H1 (cell line): ENCODE measurements at regions not wholly inside any gene's neighbourhood (a gene's known extent, or its start where the extent isn't known, plus 50 kb on each side); places are given as distances from the start of the nearest gene placed in this dataset.

Experiments used
- CTCF ChIA-PET: fragments of 300-600 bp; sonication (Branson Sonifier 250); formaldehyde crosslinking; loops from one replicate; lab custom pipeline; 2021; ENCODE audit not compliant: partially characterized antibody; lab: Charles Lee
- POLR2A ChIA-PET: fragments of 300-600 bp; sonication (Branson Sonifier 250); formaldehyde crosslinking; loops from one replicate; lab custom pipeline; 2021; ENCODE audit warnings: inconsistent platforms; ENCODE audit not compliant: partially characterized antibody; lab: Charles Lee
- DNase-seq, 2 experiments: peaks; one replicate each; pipeline versions ENCODE4 v3.0.0 to v3.0.0-alpha.2; 2010 to 2022; ENCODE audit warnings: low spot score in 2 of 2, low read depth in 1 of 2, mixed read lengths in 1 of 2
- FAIRE-seq: peaks from 2 replicates; lab custom pipeline; 2011; peaks lifted over from hg19 to GRCh38; lab: Jason Lieb, UNC
- H2AFZ ChIP-seq: 2 replicates; pipeline ENCODE4 v1.8.1; 2012; ENCODE audit warnings: low read length, inconsistent platforms
- H2AK5ac ChIP-seq: 2 replicates; pipeline ENCODE4 v1.6.1; 2013; ENCODE audit warnings: low read depth, low read length
- H2BK120ac ChIP-seq: replicated peaks from 2 replicates; pipeline ENCODE3; 2013; ENCODE audit warnings: low read depth, low read length, inconsistent platforms
- H2BK12ac ChIP-seq: 2 replicates; pipeline ENCODE4 v1.6.1; 2013; ENCODE audit warnings: low read depth, low read length
- H2BK15ac ChIP-seq: 2 replicates; pipeline ENCODE4 v1.6.1; 2013; ENCODE audit warnings: low read length
- H2BK20ac ChIP-seq: 2 replicates; pipeline ENCODE4 v1.6.1; 2013; ENCODE audit warnings: low read length
- H2BK5ac ChIP-seq: 2 replicates; pipeline ENCODE4 v1.6.1; 2013; ENCODE audit warnings: low read depth, low read length
- H3K14ac ChIP-seq: 2 replicates; pipeline ENCODE4 v1.6.1; 2013; ENCODE audit warnings: inconsistent platforms; ENCODE audit not compliant: insufficient read length
- H3K18ac ChIP-seq: 2 replicates; pipeline ENCODE4 v1.6.1; 2013; ENCODE audit warnings: low read length; ENCODE audit errors: extremely low read depth
- H3K23ac ChIP-seq: 2 replicates; pipeline ENCODE4 v1.6.1; 2013; ENCODE audit warnings: inconsistent platforms; ENCODE audit not compliant: insufficient read length
- H3K23me2 ChIP-seq: 2 replicates; pipeline ENCODE4 v1.6.1; 2013; ENCODE audit warnings: low read depth, low read length
- H3K27ac ChIP-seq: 2 replicates; pipeline ENCODE4 v1.6.1; 2011; ENCODE audit warnings: low read depth, low read length, inconsistent platforms
- H3K27me3 ChIP-seq, 4 experiments: replicated peaks in 1 of 4; 1 replicate in 1 of 4; 2 replicates in 3 of 4; pipeline versions ENCODE4 v1.6.1 to v1.8.1; 2011 to 2013; ENCODE audit warnings: low read length in 3 of 4, mild to moderate bottlenecking in 3 of 4, inconsistent platforms in 2 of 4, mixed read lengths in 2 of 4, moderate library complexity in 1 of 4; ENCODE audit not compliant: control insufficient read depth in 3 of 4, insufficient read depth in 3 of 4; ENCODE audit errors: extremely low read depth in 1 of 4
- H3K36me3 ChIP-seq, 4 experiments: 2 replicates each; pipeline versions ENCODE4 v1.6.1 to v1.8.1; 2011 to 2013; ENCODE audit warnings: mild to moderate bottlenecking in 4 of 4, low read length in 3 of 4, moderate library complexity in 2 of 4, control low read depth in 1 of 4, inconsistent platforms in 1 of 4; ENCODE audit not compliant: insufficient read depth in 4 of 4, control insufficient read depth in 2 of 4
- H3K4ac ChIP-seq: replicated peaks from 2 replicates; pipeline ENCODE3; 2013; ENCODE audit warnings: low read length, low read depth, mixed read lengths, inconsistent platforms; ENCODE audit not compliant: insufficient read length
- H3K4me1 ChIP-seq, 4 experiments: replicated peaks in 1 of 4; 1 replicate in 1 of 4; 2 replicates in 3 of 4; pipeline versions ENCODE4 v1.6.1 to v1.8.1; 2011 to 2013; ENCODE audit warnings: low read length in 3 of 4, inconsistent platforms in 2 of 4, mixed read lengths in 1 of 4; ENCODE audit not compliant: insufficient read depth in 4 of 4, control insufficient read depth in 3 of 4
- H3K4me2 ChIP-seq, 2 experiments: 2 replicates each; pipeline versions ENCODE4 v1.6.1 to v1.8.1; 2011 to 2013; ENCODE audit warnings: low read depth in 2 of 2, low read length in 2 of 2, control low read depth in 1 of 2, inconsistent platforms in 1 of 2, mild to moderate bottlenecking in 1 of 2; ENCODE audit not compliant: insufficient read depth in 1 of 2
- H3K4me3 ChIP-seq, 4 experiments: fragments of 200-600, 300-600 bp in 1 of 4; sonication (generic), shearing (Covaris generic), sonication (Bioruptor Twin) in 1 of 4; 2 replicates each; pipeline versions ENCODE4 v1.5.1 to v1.8.1; 2011 to 2016; ENCODE audit warnings: low read length in 4 of 4, low read depth in 3 of 4, control low read depth in 2 of 4, inconsistent platforms in 2 of 4, mild to moderate bottlenecking in 2 of 4, mixed read lengths in 1 of 4, moderate library complexity in 1 of 4; ENCODE audit not compliant: insufficient read depth in 2 of 4; ENCODE audit errors: extremely low read depth in 1 of 4
- H3K56ac ChIP-seq: replicated peaks from 2 replicates; pipeline ENCODE3; 2013; ENCODE audit warnings: low read depth, mild to moderate bottlenecking, mixed read lengths, low read length, inconsistent platforms; ENCODE audit not compliant: insufficient read length
- H3K79me1 ChIP-seq: 2 replicates; pipeline ENCODE4 v1.6.1; 2013; ENCODE audit warnings: low read depth, low read length, control low read depth
- H3K79me2 ChIP-seq, 2 experiments: 2 replicates each; pipeline versions ENCODE4 v1.6.1 to v1.8.1; 2012 to 2013; ENCODE audit warnings: low read length in 2 of 2, mild to moderate bottlenecking in 2 of 2, inconsistent platforms in 1 of 2; ENCODE audit not compliant: insufficient read depth in 2 of 2, control insufficient read depth in 1 of 2
- H3K9ac ChIP-seq, 4 experiments: replicated peaks in 1 of 4; 1 replicate in 1 of 4; 2 replicates in 3 of 4; pipeline versions ENCODE4 v1.6.1 to v1.8.1; 2011 to 2013; ENCODE audit warnings: low read depth in 3 of 4, low read length in 3 of 4, control low read depth in 2 of 4, mild to moderate bottlenecking in 2 of 4, moderate library complexity in 2 of 4, inconsistent platforms in 1 of 4; ENCODE audit errors: extremely low read depth in 1 of 4
- H3K9me3 ChIP-seq, 2 experiments: 2 replicates each; pipeline versions ENCODE4 v1.6.1 to v1.8.1; 2012 to 2013; ENCODE audit warnings: mild to moderate bottlenecking in 2 of 2, moderate library complexity in 2 of 2, control low read depth in 1 of 2, inconsistent platforms in 1 of 2, low read depth in 1 of 2, low read length in 1 of 2, mixed read lengths in 1 of 2; ENCODE audit not compliant: insufficient read depth in 2 of 2
- H4K20me1 ChIP-seq, 2 experiments: replicated peaks in 1 of 2; 2 replicates each; pipeline versions ENCODE3 to v1.8.1; 2011 to 2013; ENCODE audit warnings: inconsistent platforms in 2 of 2, low read length in 2 of 2, mild to moderate bottlenecking in 1 of 2; ENCODE audit not compliant: insufficient read depth in 2 of 2, control insufficient read depth in 1 of 2
- H4K5ac ChIP-seq: 2 replicates; pipeline ENCODE4 v1.6.1; 2013; ENCODE audit warnings: low read length, low read depth, mixed read lengths, inconsistent platforms; ENCODE audit not compliant: insufficient read length
- H4K8ac ChIP-seq: 2 replicates; pipeline ENCODE4 v1.8.0; 2013; ENCODE audit warnings: mild to moderate bottlenecking, moderate library complexity, low read length, inconsistent platforms; ENCODE audit not compliant: insufficient read depth; ENCODE audit errors: extremely low read depth
- H4K91ac ChIP-seq: replicated peaks from 2 replicates; pipeline ENCODE3; 2013; ENCODE audit warnings: low read length, mixed read lengths, inconsistent platforms; ENCODE audit not compliant: insufficient read length
- ATF3 ChIP-seq: IDR thresholded peaks from 2 replicates; pipeline ENCODE4 v1.6.1; 2011; ENCODE audit warnings: low read depth, mild to moderate bottlenecking, low read length; ENCODE audit not compliant: insufficient read depth
- BACH1 ChIP-seq: IDR thresholded peaks from 2 replicates; pipeline ENCODE4 v1.6.1; 2012; ENCODE audit warnings: low read length, improper control_type of control experiment
- BRCA1 ChIP-seq: IDR thresholded peaks from 2 replicates; pipeline ENCODE4 v1.6.1; 2012; ENCODE audit warnings: low read depth, low read length, improper control_type of control experiment
- CBX5 ChIP-seq: fragments of 300-800, 300-1000 bp; sonication (generic); IDR thresholded peaks from 2 replicates; pipeline ENCODE4 v1.7.1; 2016; ENCODE audit warnings: antibody characterized with exemption, low read length, low read depth
- E2F6 ChIP-seq: IDR thresholded peaks from 2 replicates; pipeline ENCODE4 v1.6.1; 2012; ENCODE audit warnings: inconsistent platforms
- EGR1 ChIP-seq: IDR thresholded peaks from 2 replicates; pipeline ENCODE4 v1.6.1; 2011; ENCODE audit warnings: low read depth, low read length, borderline replicate concordance
- KDM1A ChIP-seq: fragments of 200-600, 300-600 bp; sonication (generic); IDR thresholded peaks from 2 replicates; pipeline ENCODE4 v1.7.1; 2016; ENCODE audit warnings: mild to moderate bottlenecking, low read length, borderline replicate concordance
- MAFK ChIP-seq: IDR thresholded peaks from 2 replicates; pipeline ENCODE4 v1.6.1; 2012; ENCODE audit warnings: low read depth, mild to moderate bottlenecking, improper control_type of control experiment, low read length
- POLR2AphosphoS5 ChIP-seq: IDR thresholded peaks from 2 replicates; pipeline ENCODE4 v1.6.1; 2011; ENCODE audit warnings: low read depth, low read length
- POU5F1 ChIP-seq: IDR thresholded peaks from 2 replicates; pipeline ENCODE4 v1.6.1; 2011; ENCODE audit warnings: low read depth, mild to moderate bottlenecking, low read length, moderate library complexity
- SIX5 ChIP-seq: IDR thresholded peaks from 2 replicates; pipeline ENCODE4 v1.6.1; 2011; ENCODE audit warnings: mild to moderate bottlenecking, low read depth, low read length
- SP2 ChIP-seq: IDR thresholded peaks from 2 replicates; pipeline ENCODE4 v1.6.1; 2012; ENCODE audit warnings: mild to moderate bottlenecking, low read length, inconsistent platforms
- TAF1 ChIP-seq: IDR thresholded peaks from 2 replicates; pipeline ENCODE4 v1.6.1; 2011; ENCODE audit warnings: mild to moderate bottlenecking, low read depth, low read length
- WGBS, 2 experiments: shearing (Covaris generic) in 1 of 2; methylation state at CpG; one replicate each; pipeline versions ENCODE4 v1.1.6 to v1.1.7; 2013 to 2015; ENCODE audit warnings: low lambda C conversion rate in 2 of 2, mixed read lengths in 2 of 2, inconsistent platforms in 1 of 2, low coverage in 1 of 2, missing lambda C conversion rate in 1 of 2; ENCODE audit not compliant: insufficient replicate concordance in 2 of 2, insufficient coverage in 1 of 2, insufficient read length in 1 of 2; ENCODE audit errors: extremely low coverage in 1 of 2, missing lambda C conversion rate in 1 of 2; 5-methylcytosine and 5-hydroxymethylcytosine counted together

GRCh38 chr13:90094357-90094756, 1253.1 kb upstream of the MIR17HG start:
- Histone ChIP-seq H3K4ac (no peak overlapping the region), H4K8ac (no peak overlapping the region), H3K79me1 (no peaks in the 10 kb centered on the region), H4K20me1 (no peaks in the 10 kb centered on the region), H3K4me2 (no peak overlapping the region), H2BK20ac (no peak overlapping the region), H4K91ac (no peak overlapping the region), H3K23ac (no peak overlapping the region), H4K5ac (no peak overlapping the region), H3K14ac (no peak overlapping the region), H3K9ac (no peak overlapping the region), H2BK12ac (no peak overlapping the region), H2AK5ac (no peak overlapping the region), H2BK5ac (no peak overlapping the region), H3K36me3 (no peaks in the 10 kb centered on the region), H3K4me3 (no peak overlapping the region), H2AFZ (no peak overlapping the region), H3K79me2 (no peaks in the 10 kb centered on the region), H3K18ac (no peak overlapping the region), H3K23me2 (no peaks in the 10 kb centered on the region), H3K27ac (no peak overlapping the region), H3K27me3 (no peaks in the 10 kb centered on the region), H3K4me1 (no peaks in the 10 kb centered on the region), H2BK120ac (no peak overlapping the region), H3K9me3 (no peaks in the 10 kb centered on the region), H2BK15ac (no peak overlapping the region), H3K56ac (no peak overlapping the region)
- ChIA-PET CTCF (no interaction called here), POLR2A (no interaction called here)
- 92% methylated on average over 2 of the region's 2 CpGs; no CpG with 5 or more reads in 1 of the 2 experiments for WGBS, 2 experiments
- DNase-seq (no peak), FAIRE-seq (no peak)
- TF ChIP-seq BACH1 (no peak), POU5F1 (no peak), POLR2AphosphoS5 (no peak), KDM1A (no peak), E2F6 (no peak), BRCA1 (no peak), SIX5 (no peak), TAF1 (no peak), SP2 (no peak), CBX5 (no peak), MAFK (no peak), ATF3 (no peak), EGR1 (no peak)
